Esophagus muscularis mucosa (tissue), 3 donors: ENCODE measurements at regions not wholly inside any gene's neighbourhood (a gene's known extent, or its start where the extent isn't known, plus 50 kb on each side); places are given as distances from the start of the nearest gene placed in this dataset.

Experiments used
- CTCF ChIP-seq, 3 experiments: fragments of 200-600 bp in 2 of 3; fragments of 450-650 bp in 1 of 3; sonication (generic) in 2 of 3; IDR thresholded peaks; one replicate each; pipeline ENCODE4 v1.5.1; 2017 to 2019; ENCODE audit warnings: antibody characterized with exemption in 3 of 3, mild to moderate bottlenecking in 2 of 3, moderate library complexity in 1 of 3
- POLR2A ChIP-seq: fragments of 450-650 bp; IDR thresholded peaks from one replicate; pipeline ENCODE4 v1.6.1; 2017; ENCODE audit warnings: antibody characterized with exemption, moderate library complexity, mild to moderate bottlenecking, low read depth
- POLR2AphosphoS5 ChIP-seq, 2 donors: sonication (generic); formaldehyde crosslinking; IDR thresholded peaks; one replicate each; pipeline ENCODE4 v1.6.1; 2017; ENCODE audit warnings: antibody characterized with exemption in 2 of 2

GRCh38 chr5:57825031-57825686 lies 342.5 kb upstream of the ACTBL2 start:
- TF ChIP-seq CTCF (IDR thresholded peaks at IDR 0.05) (no peak), POLR2A (no peak), POLR2AphosphoS5 (IDR thresholded peaks at IDR 0.05) (no peak)
